ENCODE measurements at regions not wholly inside any gene's neighbourhood (a gene's known extent, or its start where the extent isn't known, plus 50 kb on each side); places are given as distances from the start of the nearest gene placed in this dataset.

DNA sequence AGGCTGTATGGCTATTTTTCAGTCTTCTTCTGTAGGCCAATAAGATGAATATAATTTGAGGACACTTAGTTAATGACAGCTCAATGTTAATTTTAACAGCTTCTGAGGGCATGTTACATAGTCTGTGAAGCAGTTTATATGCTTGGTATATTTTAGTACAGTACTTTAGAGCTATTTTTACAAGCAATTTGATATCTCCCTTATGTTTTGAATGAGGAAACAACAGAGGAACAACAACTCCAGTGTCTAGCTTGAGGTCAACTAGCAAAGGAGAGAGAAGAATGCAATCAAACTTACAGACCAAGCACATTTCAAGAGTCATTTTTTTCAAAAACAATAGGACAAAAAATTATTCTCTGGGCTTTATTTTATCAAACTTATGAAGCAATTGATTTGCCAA is 469.1 kb upstream of the DCN start:
- TF ChIP-seq, protein P1, sequence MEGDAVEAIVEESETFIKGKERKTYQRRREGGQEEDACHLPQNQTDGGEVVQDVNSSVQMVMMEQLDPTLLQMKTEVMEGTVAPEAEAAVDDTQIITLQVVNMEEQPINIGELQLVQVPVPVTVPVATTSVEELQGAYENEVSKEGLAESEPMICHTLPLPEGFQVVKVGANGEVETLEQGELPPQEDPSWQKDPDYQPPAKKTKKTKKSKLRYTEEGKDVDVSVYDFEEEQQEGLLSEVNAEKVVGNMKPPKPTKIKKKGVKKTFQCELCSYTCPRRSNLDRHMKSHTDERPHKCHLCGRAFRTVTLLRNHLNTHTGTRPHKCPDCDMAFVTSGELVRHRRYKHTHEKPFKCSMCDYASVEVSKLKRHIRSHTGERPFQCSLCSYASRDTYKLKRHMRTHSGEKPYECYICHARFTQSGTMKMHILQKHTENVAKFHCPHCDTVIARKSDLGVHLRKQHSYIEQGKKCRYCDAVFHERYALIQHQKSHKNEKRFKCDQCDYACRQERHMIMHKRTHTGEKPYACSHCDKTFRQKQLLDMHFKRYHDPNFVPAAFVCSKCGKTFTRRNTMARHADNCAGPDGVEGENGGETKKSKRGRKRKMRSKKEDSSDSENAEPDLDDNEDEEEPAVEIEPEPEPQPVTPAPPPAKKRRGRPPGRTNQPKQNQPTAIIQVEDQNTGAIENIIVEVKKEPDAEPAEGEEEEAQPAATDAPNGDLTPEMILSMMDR (IDR thresholded peaks at IDR 0.05; ENCODE audit: low read length), result no peak
- TF ChIP-seq EZH2 (optimal IDR thresholded peaks at IDR 0.05; ENCODE audit: low read depth, low read length), result no peak
- no peak for TF ChIP-seq EZH2phosphoT487 (IDR thresholded peaks at IDR 0.05; ENCODE audit: low read length)
